ENCODE measurements at regions not wholly inside any gene's neighbourhood (a gene's known extent, or its start where the extent isn't known, plus 50 kb on each side); places are given as distances from the start of the nearest gene placed in this dataset.

- no peak for TF ChIP-seq CTCF (IDR thresholded peaks at IDR 0.05)
- TF ChIP-seq POLR2A (IDR thresholded peaks at IDR 0.05): no peak
Measured at GRCh38 chr20:7387638-7388193, 552.5 kb downstream of the HAO1 start.
